B cell (primary cell): ENCODE measurements at regions not wholly inside any gene's neighbourhood (a gene's known extent, or its start where the extent isn't known, plus 50 kb on each side); places are given as distances from the start of the nearest gene placed in this dataset.

Experiments
- ATAC-seq: fragments of 200-7000 bp; cut with Tn5 transposase; one replicate; pipeline ENCODE4 v1.10.0; 2021; ENCODE audit warnings: low read depth, mild to moderate bottlenecking, moderate number of reproducible peaks, moderate library complexity
- CTCF ChIA-PET: fragments of 350-600 bp; sonication (Branson Sonifier 250); formaldehyde crosslinking; loops from one replicate; lab custom pipeline; 2021; ENCODE audit warnings: antibody characterized with exemption, inconsistent platforms; lab: Charles Lee
- POLR2A ChIA-PET: fragments of 350-600 bp; sonication (Branson Sonifier 250); formaldehyde crosslinking; loops from one replicate; lab custom pipeline; 2021; ENCODE audit warnings: antibody characterized with exemption; lab: Charles Lee
- DNase-seq: peaks from one replicate; pipeline ENCODE4 v3.0.0; 2013
- H2AFZ ChIP-seq: 2 replicates; pipeline ENCODE4 v1.6.1; 2012; ENCODE audit warnings: mild to moderate bottlenecking, low read depth, low read length; ENCODE audit not compliant: insufficient read depth, poor library complexity, severe bottlenecking
- H3K27ac ChIP-seq, 2 donors: 1 replicate in 1 of 2; 2 replicates in 1 of 2; pipeline ENCODE4 v1.5.1; 2012 to 2013; ENCODE audit warnings: low read length in 2 of 2, mild to moderate bottlenecking in 2 of 2, moderate library complexity in 1 of 2
- H3K27me3 ChIP-seq, 4 experiments: fragments of 200-600 bp in 1 of 4; sonication (generic) in 1 of 4; replicated peaks in 1 of 4; 1 replicate in 2 of 4; 2 replicates in 2 of 4; pipeline versions ENCODE4 v1.6.1 to v1.7.0; 2013 to 2016; ENCODE audit warnings: low read length in 3 of 4, mild to moderate bottlenecking in 2 of 4, mixed read lengths in 1 of 4, moderate library complexity in 1 of 4; ENCODE audit not compliant: insufficient read depth in 4 of 4, control insufficient read depth in 3 of 4; ENCODE audit errors: control extremely low read depth in 1 of 4
- H3K36me3 ChIP-seq, 2 experiments: replicated peaks in 1 of 2; 1 replicate in 1 of 2; 2 replicates in 1 of 2; pipeline versions ENCODE4 v1.6.1 to v1.7.1; 2013; ENCODE audit warnings: low read length in 1 of 2; ENCODE audit not compliant: insufficient read depth in 2 of 2, control insufficient read depth in 1 of 2; ENCODE audit errors: control extremely low read depth in 1 of 2, extremely low read depth in 1 of 2
- H3K4me1 ChIP-seq, 2 donors: fragments of 200-600 bp in 1 of 2; sonication (generic) in 1 of 2; 1 replicate in 1 of 2; 2 replicates in 1 of 2; pipeline versions ENCODE4 v1.5.1 to v1.6.1; 2013 to 2017; ENCODE audit warnings: low read length in 2 of 2; ENCODE audit not compliant: control insufficient read depth in 2 of 2, insufficient read depth in 2 of 2
- H3K4me2 ChIP-seq: replicated peaks from 2 replicates; pipeline ENCODE3; 2012; ENCODE audit warnings: mild to moderate bottlenecking, low read depth, low read length; ENCODE audit not compliant: poor library complexity, severe bottlenecking
- H3K4me3 ChIP-seq, 5 experiments: fragments of 200-600 bp in 1 of 5; sonication (generic) in 1 of 5; 1 replicate in 3 of 5; 2 replicates in 2 of 5; pipeline versions ENCODE4 v1.5.1 to v1.7.0; 2011 to 2016; ENCODE audit warnings: low read length in 4 of 5, mild to moderate bottlenecking in 4 of 5, low read depth in 2 of 5, control low read depth in 1 of 5, moderate library complexity in 1 of 5; ENCODE audit not compliant: insufficient read depth in 1 of 5; ENCODE audit errors: control extremely low read depth in 1 of 5, extremely low read depth in 1 of 5
- H3K79me2 ChIP-seq: fragments of 200-600 bp; sonication (generic); one replicate; pipeline ENCODE4 v1.6.0; 2016; ENCODE audit warnings: low read length; ENCODE audit not compliant: control insufficient read depth, insufficient read depth
- H3K9ac ChIP-seq: fragments of 200-600 bp; sonication (generic); 2 replicates; pipeline ENCODE4 v1.6.1; 2017; ENCODE audit warnings: mild to moderate bottlenecking, low read length, moderate library complexity
- H3K9me3 ChIP-seq, 3 donors: one replicate each; pipeline versions ENCODE4 v1.6.1 to v1.7.1; 2013; ENCODE audit warnings: low read length in 2 of 3; ENCODE audit not compliant: control insufficient read depth in 2 of 3, insufficient read depth in 1 of 3; ENCODE audit errors: control extremely low read depth in 1 of 3
- H4K20me1 ChIP-seq: 2 replicates; pipeline ENCODE4 v1.6.0; 2012; ENCODE audit warnings: mild to moderate bottlenecking, low read length; ENCODE audit not compliant: insufficient read depth, control insufficient read depth, poor library complexity, severe bottlenecking
- H3K27ac Mint-ChIP-seq: one replicate; pipeline ENCODE4 v1.8.0; 2021; ENCODE audit warnings: mixed read lengths
- H3K27me3 Mint-ChIP-seq: one replicate; pipeline ENCODE4 v1.8.0; 2021; ENCODE audit warnings: mixed read lengths
- H3K4me1 Mint-ChIP-seq: one replicate; pipeline ENCODE4 v1.8.0; 2021; ENCODE audit warnings: mixed read lengths
- H3K4me3 Mint-ChIP-seq: one replicate; pipeline ENCODE4 v1.8.0; 2021; ENCODE audit warnings: mixed read lengths
- H3K9me3 Mint-ChIP-seq: one replicate; pipeline ENCODE4 v1.8.0; 2022; ENCODE audit warnings: mixed read lengths; ENCODE audit not compliant: insufficient read depth
- EZH2 ChIP-seq: IDR thresholded peaks from 2 replicates; pipeline ENCODE4 v1.6.1; 2012; ENCODE audit warnings: borderline replicate concordance, low read depth, mild to moderate bottlenecking, moderate library complexity, low read length; ENCODE audit not compliant: insufficient read depth, poor library complexity, severe bottlenecking
- WGBS: methylation state at CpG from one replicate; pipeline ENCODE4 v1.1.5; 2013; ENCODE audit warnings: missing lambda C conversion rate; ENCODE audit not compliant: insufficient coverage; 5-methylcytosine and 5-hydroxymethylcytosine counted together
- intact Hi-C: fragments of 100-400 bp; cut with micrococcal nuclease; formaldehyde crosslinking; loops from one replicate; pipeline ENCODE4 v1.10.0; 2022
- TF ChIP-seq, protein P1 (sequence below): fragments of 200-600 bp; IDR thresholded peaks from one replicate; pipeline ENCODE4 v1.8.0; 2022; ENCODE audit warnings: antibody characterized with exemption, mild to moderate bottlenecking

- no peak overlapping the region for H3K27ac Mint-ChIP-seq
These were observed 216.2 kb downstream of the RFPL4B start for GRCh38 chr6:112563368-112563767.

GRCh38 chr6:112568066-112568465, 220.9 kb downstream of the RFPL4B start:
- no peaks in the 10 kb centered on the region for H3K27me3 ChIP-seq
- no peak overlapping the region for H2AFZ ChIP-seq
- no peaks in the 10 kb centered on the region for H3K9me3 ChIP-seq
- no peak for TF ChIP-seq EZH2
- TF ChIP-seq, protein P1, sequence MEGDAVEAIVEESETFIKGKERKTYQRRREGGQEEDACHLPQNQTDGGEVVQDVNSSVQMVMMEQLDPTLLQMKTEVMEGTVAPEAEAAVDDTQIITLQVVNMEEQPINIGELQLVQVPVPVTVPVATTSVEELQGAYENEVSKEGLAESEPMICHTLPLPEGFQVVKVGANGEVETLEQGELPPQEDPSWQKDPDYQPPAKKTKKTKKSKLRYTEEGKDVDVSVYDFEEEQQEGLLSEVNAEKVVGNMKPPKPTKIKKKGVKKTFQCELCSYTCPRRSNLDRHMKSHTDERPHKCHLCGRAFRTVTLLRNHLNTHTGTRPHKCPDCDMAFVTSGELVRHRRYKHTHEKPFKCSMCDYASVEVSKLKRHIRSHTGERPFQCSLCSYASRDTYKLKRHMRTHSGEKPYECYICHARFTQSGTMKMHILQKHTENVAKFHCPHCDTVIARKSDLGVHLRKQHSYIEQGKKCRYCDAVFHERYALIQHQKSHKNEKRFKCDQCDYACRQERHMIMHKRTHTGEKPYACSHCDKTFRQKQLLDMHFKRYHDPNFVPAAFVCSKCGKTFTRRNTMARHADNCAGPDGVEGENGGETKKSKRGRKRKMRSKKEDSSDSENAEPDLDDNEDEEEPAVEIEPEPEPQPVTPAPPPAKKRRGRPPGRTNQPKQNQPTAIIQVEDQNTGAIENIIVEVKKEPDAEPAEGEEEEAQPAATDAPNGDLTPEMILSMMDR = no peak
- ChIA-PET POLR2A (no interaction called here), CTCF (no interaction called here)
- no peak overlapping the region for H3K4me3 Mint-ChIP-seq
- H3K4me1 ChIP-seq = no peaks in the 10 kb centered on the region
- no peak overlapping the region for H3K27ac Mint-ChIP-seq
- H4K20me1 ChIP-seq = no peaks in the 10 kb centered on the region
- no peaks in the 10 kb centered on the region for H3K9me3 Mint-ChIP-seq
- H3K36me3 ChIP-seq = no peaks in the 10 kb centered on the region
- no peaks in the 10 kb centered on the region for H3K79me2 ChIP-seq
- H3K9ac ChIP-seq = no peak overlapping the region
- no peaks in the 10 kb centered on the region for H3K4me1 Mint-ChIP-seq
- intact Hi-C loops = no loop called here
- H3K4me2 ChIP-seq = no peak overlapping the region
- DNase-seq = no peak
- H3K27me3 Mint-ChIP-seq = no peaks in the 10 kb centered on the region
- no peak overlapping the region for H3K4me3 ChIP-seq
- ATAC-seq = no peak
- H3K27ac ChIP-seq = no peak overlapping the region

More at GRCh38 chr6:112563368-112563767, 216.2 kb downstream of the RFPL4B start:
- no peak overlapping the region for H3K4me3 Mint-ChIP-seq
- ATAC-seq (no peak), DNase-seq (no peak)
- H3K4me3 ChIP-seq = no peak overlapping the region
- no peak overlapping the region for H3K27ac ChIP-seq
- no peaks in the 10 kb centered on the region for H3K36me3 ChIP-seq
- no peak overlapping the region for H3K9ac ChIP-seq
- no peak overlapping the region for H2AFZ ChIP-seq
- 83% methylated on average over 2 of the region's 3 CpGs for WGBS
- H3K4me1 ChIP-seq = no peaks in the 10 kb centered on the region
- CTCF ChIA-PET = no interaction called here
- POLR2A ChIA-PET = no interaction called here
- H3K79me2 ChIP-seq = no peaks in the 10 kb centered on the region
- no peaks in the 10 kb centered on the region for H3K27me3 Mint-ChIP-seq
- H3K4me2 ChIP-seq = no peak overlapping the region
- TF ChIP-seq, protein P1 = no peak
- no peak for TF ChIP-seq EZH2
- no peaks in the 10 kb centered on the region for H3K27me3 ChIP-seq
- no peaks in the 10 kb centered on the region for H3K9me3 Mint-ChIP-seq
- intact Hi-C loops = no loop called here
- no peaks in the 10 kb centered on the region for H3K4me1 Mint-ChIP-seq
- H3K9me3 ChIP-seq = no peaks in the 10 kb centered on the region
- H4K20me1 ChIP-seq = no peaks in the 10 kb centered on the region
